Stimulated activated naive CD8-positive, alpha-beta T cell treated with anti-CD3 and anti-CD28 coated beads, Interleukin-15, Interleukin-2, amounts not matched to agents 100 ng/mL and 50 ng/mL, for 24 hours (primary cell): ENCODE measurements at regions not wholly inside any gene's neighbourhood (a gene's known extent, or its start where the extent isn't known, plus 50 kb on each side); places are given as distances from the start of the nearest gene placed in this dataset.

Source experiments
- H3K27ac Mint-ChIP-seq: one replicate; pipeline ENCODE4 v1.8.0; 2021; ENCODE audit warnings: mild to moderate bottlenecking, mixed read lengths
- H3K27me3 Mint-ChIP-seq: one replicate; pipeline ENCODE4 v1.8.0; 2021; ENCODE audit warnings: mixed read lengths
- H3K36me3 Mint-ChIP-seq: one replicate; pipeline ENCODE4 v1.8.0; 2021; ENCODE audit warnings: low read depth, mixed read lengths
- H3K4me1 Mint-ChIP-seq: one replicate; pipeline ENCODE4 v1.8.0; 2021; ENCODE audit warnings: low read depth, mixed read lengths
- H3K4me3 Mint-ChIP-seq: one replicate; pipeline ENCODE4 v1.8.0; 2021; ENCODE audit warnings: mild to moderate bottlenecking, mixed read lengths
- H3K9me3 Mint-ChIP-seq: one replicate; pipeline ENCODE4 v1.8.0; 2021; ENCODE audit warnings: mixed read lengths

- Mint-ChIP-seq H3K36me3 (no peaks in the 10 kb centered on the region), H3K4me1 (peaks cover 99% of the 10 kb centered on the region), H3K27me3 (no peaks in the 10 kb centered on the region), H3K27ac (peak overlapping the region; percentile 95), H3K4me3 (peak overlapping the region; percentile 63), H3K9me3 (peaks cover 8% of the 10 kb centered on the region)
These were observed 262.7 kb downstream of the ETS1 start for GRCh38 chr11:128324531-128325141.

- Mint-ChIP-seq H3K4me3 (peak overlapping the region; percentile 63), H3K4me1 (peaks cover 99% of the 10 kb centered on the region), H3K27me3 (no peaks in the 10 kb centered on the region)
These were observed 263.3 kb downstream of the ETS1 start for GRCh38 chr11:128324051-128324481.

GRCh38 chr11:128323381-128323780 lies 264.0 kb downstream of the ETS1 start:
- peaks cover 99% of the 10 kb centered on the region for H3K4me1 Mint-ChIP-seq
- peak overlapping the region; percentile 95 for H3K27ac Mint-ChIP-seq
- H3K4me3 Mint-ChIP-seq, result peak overlapping the region; percentile 63
- H3K36me3 Mint-ChIP-seq, result peaks cover 4% of the 10 kb centered on the region
- H3K27me3 Mint-ChIP-seq, result no peaks in the 10 kb centered on the region
- peaks cover 11% of the 10 kb centered on the region for H3K9me3 Mint-ChIP-seq

More at GRCh38 chr11:128324051-128324481, 263.3 kb downstream of the ETS1 start:
- H3K36me3 Mint-ChIP-seq, result no peaks in the 10 kb centered on the region
- peak overlapping the region; percentile 95 for H3K27ac Mint-ChIP-seq
- H3K9me3 Mint-ChIP-seq, result peaks cover 8% of the 10 kb centered on the region

- Mint-ChIP-seq H3K9me3 (peaks cover 38% of the 10 kb centered on the region), H3K4me1 (peaks cover 96% of the 10 kb centered on the region), H3K36me3 (peaks cover 43% of the 10 kb centered on the region), H3K27me3 (no peaks in the 10 kb centered on the region), H3K27ac (peak overlapping the region; percentile 97), H3K4me3 (peak overlapping the region; percentile 64)
These were observed 268.4 kb downstream of the ETS1 start for GRCh38 chr11:128318856-128319474.

- H3K9me3 Mint-ChIP-seq, result peaks cover 44% of the 10 kb centered on the region
- H3K36me3 Mint-ChIP-seq, result peaks cover 51% of the 10 kb centered on the region
- peaks cover 95% of the 10 kb centered on the region for H3K4me1 Mint-ChIP-seq
- no peak overlapping the region for H3K4me3 Mint-ChIP-seq
- no peaks in the 10 kb centered on the region for H3K27me3 Mint-ChIP-seq
- H3K27ac Mint-ChIP-seq, result peak overlapping the region; percentile 76
These were observed 270.7 kb downstream of the ETS1 start for GRCh38 chr11:128316541-128317227.

- H3K4me1 Mint-ChIP-seq, result peaks cover 95% of the 10 kb centered on the region
- peaks cover 40% of the 10 kb centered on the region for H3K9me3 Mint-ChIP-seq
- H3K27ac Mint-ChIP-seq, result no peak overlapping the region
- H3K27me3 Mint-ChIP-seq, result no peaks in the 10 kb centered on the region
- peaks cover 51% of the 10 kb centered on the region for H3K36me3 Mint-ChIP-seq
- H3K4me3 Mint-ChIP-seq, result peak overlapping the region; percentile 12
These were observed 271.4 kb downstream of the ETS1 start for GRCh38 chr11:128315933-128316332.

- H3K4me1 Mint-ChIP-seq, result peaks cover 96% of the 10 kb centered on the region
- no peak overlapping the region for H3K4me3 Mint-ChIP-seq
- H3K27ac Mint-ChIP-seq, result peak overlapping the region; percentile 82
These were observed 273.4 kb downstream of the ETS1 start for GRCh38 chr11:128313931-128314330.

GRCh38 chr11:128311742-128312719 lies 275.3 kb downstream of the ETS1 start:
- H3K9me3 Mint-ChIP-seq, result peaks cover 29% of the 10 kb centered on the region
- peaks cover 38% of the 10 kb centered on the region for H3K36me3 Mint-ChIP-seq
- H3K4me1 Mint-ChIP-seq, result peaks cover 87% of the 10 kb centered on the region

More at GRCh38 chr11:128313931-128314330, 273.4 kb downstream of the ETS1 start:
- peaks cover 51% of the 10 kb centered on the region for H3K36me3 Mint-ChIP-seq
- peaks cover 36% of the 10 kb centered on the region for H3K9me3 Mint-ChIP-seq
- no peaks in the 10 kb centered on the region for H3K27me3 Mint-ChIP-seq

GRCh38 chr11:128310676-128311445 lies 276.5 kb downstream of the ETS1 start:
- H3K4me1 Mint-ChIP-seq, result peaks cover 85% of the 10 kb centered on the region
- H3K36me3 Mint-ChIP-seq, result peaks cover 27% of the 10 kb centered on the region
- H3K4me3 Mint-ChIP-seq, result peak overlapping the region; percentile 17
- peak overlapping the region; percentile 88 for H3K27ac Mint-ChIP-seq
- H3K27me3 Mint-ChIP-seq, result no peaks in the 10 kb centered on the region
- H3K9me3 Mint-ChIP-seq, result peaks cover 27% of the 10 kb centered on the region

More at GRCh38 chr11:128311742-128312719, 275.3 kb downstream of the ETS1 start:
- H3K27me3 Mint-ChIP-seq, result no peaks in the 10 kb centered on the region
- peak overlapping the region; percentile 88 for H3K27ac Mint-ChIP-seq
- H3K4me3 Mint-ChIP-seq, result peak overlapping the region; percentile 47

GRCh38 chr11:128310005-128310404 lies 277.4 kb downstream of the ETS1 start:
- peaks cover 18% of the 10 kb centered on the region for H3K36me3 Mint-ChIP-seq
- H3K27ac Mint-ChIP-seq, result peak overlapping the region; percentile 88
- H3K4me3 Mint-ChIP-seq, result no peak overlapping the region
- no peaks in the 10 kb centered on the region for H3K27me3 Mint-ChIP-seq
- peaks cover 86% of the 10 kb centered on the region for H3K4me1 Mint-ChIP-seq
- H3K9me3 Mint-ChIP-seq, result peaks cover 21% of the 10 kb centered on the region

GRCh38 chr11:128308794-128309193 lies 278.6 kb downstream of the ETS1 start:
- H3K27me3 Mint-ChIP-seq, result no peaks in the 10 kb centered on the region
- peaks cover 6% of the 10 kb centered on the region for H3K36me3 Mint-ChIP-seq
- no peak overlapping the region for H3K4me3 Mint-ChIP-seq
- peaks cover 9% of the 10 kb centered on the region for H3K9me3 Mint-ChIP-seq
- H3K4me1 Mint-ChIP-seq, result peaks cover 88% of the 10 kb centered on the region
- H3K27ac Mint-ChIP-seq, result no peak overlapping the region

- H3K4me1 Mint-ChIP-seq, result peaks cover 88% of the 10 kb centered on the region
- H3K36me3 Mint-ChIP-seq, result no peaks in the 10 kb centered on the region
- peak overlapping the region; percentile 63 for H3K4me3 Mint-ChIP-seq
- H3K27me3 Mint-ChIP-seq, result no peaks in the 10 kb centered on the region
- H3K9me3 Mint-ChIP-seq, result peaks cover 5% of the 10 kb centered on the region
- H3K27ac Mint-ChIP-seq, result peak overlapping the region; percentile 97
These were observed 281.8 kb downstream of the ETS1 start for GRCh38 chr11:128305588-128305987.

GRCh38 chr11:128304666-128305485 lies 282.5 kb downstream of the ETS1 start:
- H3K27me3 Mint-ChIP-seq, result no peaks in the 10 kb centered on the region
- peak overlapping the region; percentile 97 for H3K27ac Mint-ChIP-seq
- H3K9me3 Mint-ChIP-seq, result peaks cover 5% of the 10 kb centered on the region
- peak overlapping the region; percentile 63 for H3K4me3 Mint-ChIP-seq
- peaks cover 88% of the 10 kb centered on the region for H3K4me1 Mint-ChIP-seq
- peaks cover 3% of the 10 kb centered on the region for H3K36me3 Mint-ChIP-seq
